NCI-H1105 treated with DMSO at 0.1 percent for 48 hours (cell line): ENCODE measurements at regions not wholly inside any gene's neighbourhood (a gene's known extent, or its start where the extent isn't known, plus 50 kb on each side); places are given as distances from the start of the nearest gene placed in this dataset.
A peak's percentile ranks its signal among the peaks of the same experiment; 100 is the strongest.
"Not testable (repeated sequence)": the region's sequence is repeated elsewhere in the genome, so short reads cannot be mapped to it uniquely, and the experiment has no call there.

Experiments
- DNase-seq: peaks from one replicate; lab custom pipeline; 2025; lab: John Stamatoyannopoulos, UW

- no peak for DNase-seq
Measured at GRCh38 chr13:89052699-89053098, 1381.5 kb downstream of the SLITRK5 start.

- DNase-seq, result no peak
Measured at GRCh38 chr13:89053418-89053817, 1382.2 kb downstream of the SLITRK5 start.

- DNase-seq, result no peak
Measured at GRCh38 chr13:89057274-89057673, 1386.1 kb downstream of the SLITRK5 start.

- no peak for DNase-seq
Measured at GRCh38 chr13:89057862-89058261, 1386.7 kb downstream of the SLITRK5 start.

- DNase-seq, result peak; percentile 13
Measured at GRCh38 chr13:89061821-89062220, 1390.7 kb downstream of the SLITRK5 start.

GRCh38 chr13:89066868-89067466, 1395.8 kb downstream of the SLITRK5 start:
- DNase-seq, result peak; percentile 1

DNA sequence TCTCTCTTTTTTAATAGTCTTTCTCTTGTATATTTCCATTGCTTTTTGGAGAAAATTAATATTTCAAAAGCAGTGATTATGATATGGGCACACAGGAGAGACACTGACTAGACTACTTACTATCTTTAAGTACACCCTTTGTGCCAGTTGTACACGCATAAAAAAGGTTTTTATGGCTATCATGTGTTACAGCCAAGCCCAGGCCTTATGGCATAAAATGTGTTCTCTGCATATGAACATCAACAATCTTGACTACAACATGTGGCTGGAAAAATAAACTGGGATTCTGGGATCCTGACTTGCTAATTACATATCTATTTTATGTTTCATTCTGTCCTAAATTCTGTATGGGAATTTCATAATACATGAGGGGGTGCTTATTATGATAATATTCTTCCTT, 1401.8 kb downstream of the SLITRK5 start:
- no peak for DNase-seq

- DNase-seq, result no peak
Measured at GRCh38 chr13:89076622-89077021, 1405.5 kb downstream of the SLITRK5 start.

GRCh38 chr13:89082623-89083022, 1411.5 kb downstream of the SLITRK5 start:
- no peak for DNase-seq

DNA sequence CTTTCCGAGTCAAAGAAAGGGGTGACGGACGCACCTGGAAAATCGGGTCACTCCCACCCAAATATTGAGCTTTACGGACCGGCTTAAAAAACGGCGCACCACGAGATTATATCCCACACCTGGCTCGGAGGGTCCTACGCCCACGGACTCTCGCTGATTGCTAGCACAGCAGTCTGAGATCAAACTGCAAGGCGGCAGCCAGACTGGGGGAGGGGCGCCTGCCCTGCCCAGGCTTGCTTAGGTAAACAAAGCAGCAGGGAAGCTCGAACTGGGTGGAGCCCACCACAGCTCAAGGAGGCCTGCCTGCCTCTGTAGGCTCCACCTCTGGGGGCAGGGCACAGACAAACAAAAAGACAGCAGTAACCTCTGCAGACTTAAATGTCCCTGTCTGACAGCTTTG, 1416.9 kb downstream of the SLITRK5 start:
- DNase-seq, result not testable (repeated sequence)

GRCh38 chr13:89097994-89098393, 1426.8 kb downstream of the SLITRK5 start:
- no peak for DNase-seq

DNA sequence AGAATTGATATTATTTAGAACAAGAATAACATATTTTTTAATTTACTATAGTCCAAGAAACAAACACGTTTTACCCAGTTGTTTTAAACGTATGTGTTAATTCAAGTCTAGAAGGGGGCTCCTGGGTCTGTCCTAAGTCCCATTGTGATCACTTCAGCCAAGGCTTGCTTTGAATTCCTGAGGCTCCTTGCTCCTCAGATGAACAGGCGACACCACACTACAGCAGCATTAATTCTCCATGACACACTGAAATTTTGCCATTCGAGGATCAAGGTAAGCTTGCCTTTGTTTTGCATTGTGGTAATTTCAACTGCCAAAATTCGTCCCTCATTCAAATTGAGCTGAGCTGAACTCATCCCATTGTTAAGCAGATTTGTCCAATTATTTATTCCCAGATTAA, 1442.6 kb downstream of the SLITRK5 start:
- no peak for DNase-seq

- no peak for DNase-seq
Measured at GRCh38 chr13:89115307-89115706, 1444.1 kb downstream of the SLITRK5 start.

DNA sequence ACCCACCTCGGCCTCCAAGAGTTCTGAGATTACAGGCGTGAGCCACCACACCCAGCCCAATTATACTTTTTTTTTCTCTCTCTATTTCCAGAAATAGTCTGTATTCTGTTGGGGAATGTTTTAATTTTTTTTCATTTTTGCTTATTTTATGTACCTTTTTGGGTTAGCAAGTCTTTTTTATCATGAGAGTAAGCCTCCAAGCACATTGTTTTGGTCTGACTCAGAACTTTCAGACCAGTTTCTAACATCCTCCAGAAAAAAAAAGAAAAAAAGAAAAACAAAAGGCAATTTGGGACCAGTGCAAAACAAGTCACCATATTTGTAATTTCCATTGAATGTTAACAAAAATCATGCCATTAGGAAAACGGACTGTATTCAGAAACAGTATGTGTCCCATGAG, 1465.5 kb downstream of the SLITRK5 start:
- DNase-seq, result no peak

GRCh38 chr13:89150362-89150761, 1479.2 kb downstream of the SLITRK5 start:
- DNase-seq, result no peak

DNA sequence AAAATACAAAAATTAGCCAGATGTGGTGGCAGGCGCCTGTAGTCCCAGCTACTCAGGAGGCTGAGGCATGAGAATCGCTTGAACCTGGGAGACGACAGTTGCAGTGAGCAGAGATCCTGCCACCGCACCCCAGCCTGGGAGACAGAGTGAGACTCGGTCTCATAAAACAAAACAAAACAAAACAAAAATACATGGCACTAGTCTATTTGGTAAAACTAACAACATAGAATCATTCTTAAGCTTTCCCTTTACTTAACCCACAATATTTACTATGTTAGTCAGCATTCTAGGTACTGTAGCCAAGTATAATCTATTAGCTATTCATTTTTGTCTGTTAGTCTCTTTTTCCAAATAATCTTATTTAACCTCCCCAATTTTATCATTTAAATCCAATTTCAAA, 1482.8 kb downstream of the SLITRK5 start:
- no peak for DNase-seq

GRCh38 chr13:89163096-89163495, 1491.9 kb downstream of the SLITRK5 start:
- DNase-seq, result no peak

- DNase-seq, result no peak
Measured at GRCh38 chr13:89165685-89166084, 1494.5 kb downstream of the SLITRK5 start.

DNA sequence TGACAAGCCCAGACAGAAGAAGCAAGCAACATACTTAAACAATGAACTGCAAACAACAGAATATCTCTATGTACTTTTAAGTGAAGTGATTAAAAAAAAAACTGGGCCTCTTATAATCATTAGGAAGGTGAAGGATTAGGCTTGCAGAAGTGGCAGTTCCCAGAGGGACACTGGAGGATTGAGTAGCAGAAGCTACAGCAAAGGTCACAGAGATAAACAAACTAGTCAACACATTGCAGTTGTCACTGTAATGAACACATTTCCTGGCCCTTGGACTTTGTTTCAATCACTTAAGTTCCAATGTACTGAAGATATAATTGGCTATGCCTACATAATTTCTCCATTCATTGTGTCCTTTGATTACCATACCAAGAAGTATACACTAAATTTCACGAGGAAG, 1498.8 kb downstream of the SLITRK5 start:
- no peak for DNase-seq

GRCh38 chr13:89181041-89181440, 1509.9 kb downstream of the SLITRK5 start:
- DNase-seq, result no peak

- DNase-seq, result peak; percentile 65
Measured at GRCh38 chr13:89199138-89199537, 1528.0 kb downstream of the SLITRK5 start.

DNA sequence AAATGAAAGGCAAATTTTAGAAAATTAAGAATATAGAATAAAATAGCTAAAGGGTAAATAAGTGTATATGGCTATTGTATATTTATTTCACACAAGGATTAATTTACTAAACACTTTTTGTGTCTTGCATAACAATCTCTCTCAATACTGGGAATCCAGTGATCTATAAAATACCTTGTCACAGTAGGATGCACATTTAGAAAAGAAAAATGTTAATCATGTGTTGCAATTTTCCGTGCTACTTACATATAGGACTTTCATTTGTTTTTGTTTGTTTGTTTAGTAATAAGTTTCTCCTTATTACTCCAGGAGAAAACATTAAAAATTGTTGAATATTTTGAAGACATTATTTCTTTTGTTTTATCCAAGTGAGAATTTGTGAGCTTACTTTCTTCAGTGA, 1533.3 kb downstream of the SLITRK5 start:
- no peak for DNase-seq

DNA sequence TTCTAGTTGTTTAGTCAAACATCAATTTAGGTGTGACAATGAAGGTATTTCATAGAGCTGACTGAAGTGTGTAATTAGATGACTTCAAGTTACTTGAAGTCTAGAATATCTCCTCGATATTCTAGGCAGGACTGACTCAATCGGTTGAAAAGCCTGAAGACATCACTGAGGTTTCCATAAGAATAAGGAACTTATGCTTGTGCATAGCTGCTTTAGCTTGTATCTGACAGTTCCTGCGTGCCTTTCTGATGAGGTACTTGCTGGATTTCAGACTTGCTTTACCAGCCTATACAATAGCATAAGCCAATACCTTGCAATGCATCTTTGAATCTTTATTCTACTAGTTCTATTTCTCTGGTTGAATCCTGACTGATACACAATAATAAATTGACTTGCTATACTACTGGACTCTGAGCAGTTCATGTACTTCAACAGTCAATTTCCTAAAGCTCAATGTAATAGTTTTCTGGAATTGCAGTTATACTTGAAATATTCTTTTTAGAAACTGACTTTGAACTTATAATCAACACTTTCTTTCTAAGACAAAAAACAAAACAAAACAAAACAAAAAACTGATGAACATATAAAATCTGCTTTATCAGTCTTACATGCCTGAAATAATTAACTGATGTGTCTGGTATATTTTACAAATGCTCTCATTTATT, 1534.8 kb downstream of the SLITRK5 start:
- DNase-seq, result no peak

GRCh38 chr13:89212186-89212585, 1541.0 kb downstream of the SLITRK5 start:
- DNase-seq, result peak; percentile 84
